ENCODE measurements at regions not wholly inside any gene's neighbourhood (a gene's known extent, or its start where the extent isn't known, plus 50 kb on each side); places are given as distances from the start of the nearest gene placed in this dataset.

DNA sequence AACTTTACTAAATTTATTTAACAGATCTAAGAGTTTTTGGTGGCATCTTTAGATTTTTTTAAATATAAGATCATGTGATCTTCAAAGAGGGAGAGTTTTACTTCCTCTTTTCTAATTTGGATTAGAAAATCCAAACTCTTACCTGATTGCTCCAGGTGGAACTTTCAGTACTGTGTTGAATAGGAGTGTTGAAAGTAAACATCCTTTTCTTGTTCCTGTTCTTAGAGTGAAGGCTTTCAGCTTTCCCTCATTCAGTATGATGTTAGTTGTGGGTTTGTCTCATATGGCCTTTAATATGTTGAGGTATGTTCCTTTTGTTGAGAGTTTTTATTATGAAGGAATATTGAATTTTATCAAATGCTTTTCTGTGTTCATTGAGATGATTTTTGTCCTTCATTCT lies 650.0 kb upstream of the SGCD start:
- no peak for DNase-seq
- intact Hi-C loops (cut with micrococcal nuclease), result no loop called here
- Mint-ChIP-seq H3K27ac (no peak overlapping the region), H3K4me3 (no peak overlapping the region), H3K36me3 (ENCODE audit: low read depth) (no peaks in the 10 kb centered on the region), H3K9me3 (no peaks in the 10 kb centered on the region), H3K4me1 (ENCODE audit: low read depth) (no peaks in the 10 kb centered on the region), H3K27me3 (peaks cover 3% of the 10 kb centered on the region)
- TF ChIP-seq, protein P1, sequence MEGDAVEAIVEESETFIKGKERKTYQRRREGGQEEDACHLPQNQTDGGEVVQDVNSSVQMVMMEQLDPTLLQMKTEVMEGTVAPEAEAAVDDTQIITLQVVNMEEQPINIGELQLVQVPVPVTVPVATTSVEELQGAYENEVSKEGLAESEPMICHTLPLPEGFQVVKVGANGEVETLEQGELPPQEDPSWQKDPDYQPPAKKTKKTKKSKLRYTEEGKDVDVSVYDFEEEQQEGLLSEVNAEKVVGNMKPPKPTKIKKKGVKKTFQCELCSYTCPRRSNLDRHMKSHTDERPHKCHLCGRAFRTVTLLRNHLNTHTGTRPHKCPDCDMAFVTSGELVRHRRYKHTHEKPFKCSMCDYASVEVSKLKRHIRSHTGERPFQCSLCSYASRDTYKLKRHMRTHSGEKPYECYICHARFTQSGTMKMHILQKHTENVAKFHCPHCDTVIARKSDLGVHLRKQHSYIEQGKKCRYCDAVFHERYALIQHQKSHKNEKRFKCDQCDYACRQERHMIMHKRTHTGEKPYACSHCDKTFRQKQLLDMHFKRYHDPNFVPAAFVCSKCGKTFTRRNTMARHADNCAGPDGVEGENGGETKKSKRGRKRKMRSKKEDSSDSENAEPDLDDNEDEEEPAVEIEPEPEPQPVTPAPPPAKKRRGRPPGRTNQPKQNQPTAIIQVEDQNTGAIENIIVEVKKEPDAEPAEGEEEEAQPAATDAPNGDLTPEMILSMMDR (IDR thresholded peaks at IDR 0.05), result no peak
- CTCF ChIA-PET, result interaction anchor here (1.2 kb wide), 1 partner anchor 12 kb away, joined by 3 read pairs; no protein-coding TSS in a partner anchor
- no peak for ATAC-seq
- POLR2A ChIA-PET, result no interaction called here

DNA sequence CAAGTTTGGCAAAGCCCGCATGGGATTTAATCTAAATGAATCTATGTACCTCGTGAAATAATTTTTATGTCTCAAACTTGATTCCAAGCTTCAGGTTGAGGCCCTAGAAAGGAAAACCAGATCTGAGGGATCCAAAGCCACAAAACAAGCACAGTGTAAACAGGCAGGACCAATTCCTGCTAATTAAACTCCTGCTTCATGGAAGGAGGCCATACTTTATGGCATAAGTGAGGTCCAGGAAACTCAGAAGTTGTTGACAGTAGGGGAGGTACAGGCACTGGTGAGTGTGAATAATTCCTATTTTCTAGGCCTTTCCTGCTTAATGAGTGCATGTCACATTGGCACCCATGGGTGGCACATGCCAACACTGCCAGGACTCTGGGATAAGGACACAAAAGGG lies 648.6 kb upstream of the SGCD start:
- ATAC-seq, result no peak

DNA sequence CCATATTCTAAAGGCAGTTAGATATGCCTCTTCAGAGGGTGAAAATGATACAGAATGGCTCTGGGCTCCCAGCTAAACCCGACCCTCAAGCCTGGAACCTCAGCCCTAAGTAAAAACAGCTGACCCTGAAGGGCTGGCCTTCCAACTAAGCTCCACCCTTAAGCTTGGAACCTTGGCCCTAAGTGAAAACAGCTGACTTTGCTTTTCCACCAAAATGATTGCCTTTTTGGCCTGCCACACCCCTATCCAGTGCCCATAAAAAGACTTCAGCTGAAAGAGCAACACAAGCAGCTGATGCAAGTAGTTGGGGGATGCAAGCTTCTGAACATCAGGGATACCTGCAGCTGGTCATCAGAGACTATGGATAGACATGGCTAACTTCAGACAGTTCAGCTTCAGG lies 647.4 kb upstream of the SGCD start:
- H3K4me3 Mint-ChIP-seq, result no peak overlapping the region
- DNase-seq, result no peak
- no peak for ATAC-seq
- intact Hi-C loops (cut with micrococcal nuclease), result no loop called here
- ChIA-PET CTCF (interaction anchor here (1.1 kb wide), 1 partner anchor 10 kb away, joined by 3 read pairs; no protein-coding TSS in a partner anchor), POLR2A (interaction anchor here (0.5 kb wide), 1 partner anchor 791 kb away, joined by 3 read pairs; no protein-coding TSS in a partner anchor)
- TF ChIP-seq, protein P1 (IDR thresholded peaks at IDR 0.05), result no peak
- H3K9me3 Mint-ChIP-seq, result no peaks in the 10 kb centered on the region
- H3K4me1 Mint-ChIP-seq (ENCODE audit: low read depth), result no peaks in the 10 kb centered on the region
- no peaks in the 10 kb centered on the region for H3K36me3 Mint-ChIP-seq (ENCODE audit: low read depth)
- H3K27me3 Mint-ChIP-seq, result peaks cover 3% of the 10 kb centered on the region
- no peak overlapping the region for H3K27ac Mint-ChIP-seq

More for the DNA sequence above, 648.6 kb upstream of the SGCD start:
- ChIA-PET POLR2A (interaction anchor here (0.6 kb wide), 1 partner anchor 30 kb away, joined by 3 read pairs; no protein-coding TSS in a partner anchor), CTCF (interaction anchor here (1.1 kb wide), 1 partner anchor 9 kb away, joined by 3 read pairs; no protein-coding TSS in a partner anchor)
- H3K27me3 Mint-ChIP-seq, result peaks cover 3% of the 10 kb centered on the region
- no peak overlapping the region for H3K4me3 Mint-ChIP-seq
- no peaks in the 10 kb centered on the region for H3K36me3 Mint-ChIP-seq (ENCODE audit: low read depth)
- no peaks in the 10 kb centered on the region for H3K4me1 Mint-ChIP-seq (ENCODE audit: low read depth)
- H3K9me3 Mint-ChIP-seq, result no peaks in the 10 kb centered on the region
- no peak for DNase-seq
- H3K27ac Mint-ChIP-seq, result no peak overlapping the region
- intact Hi-C loops (cut with micrococcal nuclease), result no loop called here
- TF ChIP-seq, protein P1 (IDR thresholded peaks at IDR 0.05), result no peak

DNA sequence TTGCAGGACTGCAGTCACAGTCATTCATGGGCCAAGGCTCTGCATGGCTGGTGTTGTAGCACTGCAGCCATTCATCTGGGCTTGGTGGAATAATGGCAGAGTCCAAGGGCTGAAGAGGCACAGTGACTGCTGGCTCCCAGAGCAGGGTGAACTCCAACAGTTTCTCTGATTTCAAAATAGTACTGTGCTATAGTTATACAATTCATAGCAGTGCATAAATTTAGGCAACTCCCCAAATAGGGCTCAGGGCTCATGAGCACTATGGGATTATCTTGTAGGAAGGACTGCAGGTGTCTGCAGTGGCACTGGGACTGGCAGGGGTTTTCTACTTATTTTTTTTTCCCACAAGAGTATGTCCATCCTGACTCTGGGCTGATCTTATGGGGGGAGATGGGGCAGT lies 642.5 kb upstream of the SGCD start:
- Mint-ChIP-seq H3K27me3 (peaks cover 14% of the 10 kb centered on the region), H3K4me3 (no peak overlapping the region), H3K4me1 (ENCODE audit: low read depth) (no peaks in the 10 kb centered on the region), H3K9me3 (no peaks in the 10 kb centered on the region), H3K27ac (no peak overlapping the region), H3K36me3 (ENCODE audit: low read depth) (no peaks in the 10 kb centered on the region)
- DNase-seq (no peak), ATAC-seq (no peak)
- ChIA-PET POLR2A (no interaction called here), CTCF (no interaction called here)
- TF ChIP-seq, protein P1 (IDR thresholded peaks at IDR 0.05), result no peak
- intact Hi-C loops (cut with micrococcal nuclease), result no loop called here

DNA sequence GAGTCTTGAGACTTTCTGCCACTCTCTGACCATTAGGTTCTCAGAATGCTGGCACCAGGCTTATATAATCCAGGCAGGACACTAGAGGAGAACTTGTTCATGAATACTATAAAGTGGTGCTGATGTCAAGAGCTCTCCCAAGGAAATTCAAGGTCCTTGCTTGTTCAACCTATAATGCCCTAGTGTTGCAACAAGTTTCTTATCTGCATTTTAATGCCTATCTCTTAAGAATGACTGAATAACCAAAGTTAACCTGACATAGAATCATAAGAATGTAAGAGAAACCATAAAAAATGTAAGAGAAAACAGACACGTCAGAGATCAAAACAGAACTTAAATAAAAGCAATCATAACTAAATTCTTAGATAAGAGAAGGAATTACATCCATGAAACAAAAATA lies 640.8 kb upstream of the SGCD start:
- TF ChIP-seq, protein P1 (IDR thresholded peaks at IDR 0.05), result no peak
- no peak overlapping the region for H3K4me3 Mint-ChIP-seq
- DNase-seq, result no peak
- ChIA-PET POLR2A (no interaction called here), CTCF (no interaction called here)
- no peaks in the 10 kb centered on the region for H3K9me3 Mint-ChIP-seq
- no peak for ATAC-seq
- no peaks in the 10 kb centered on the region for H3K36me3 Mint-ChIP-seq (ENCODE audit: low read depth)
- peaks cover 10% of the 10 kb centered on the region for H3K27me3 Mint-ChIP-seq
- H3K27ac Mint-ChIP-seq, result no peak overlapping the region
- no peaks in the 10 kb centered on the region for H3K4me1 Mint-ChIP-seq (ENCODE audit: low read depth)
- intact Hi-C loops (cut with micrococcal nuclease), result no loop called here

Data from activated CD8-positive, alpha-beta T cell treated with anti-CD3 and anti-CD28 coated beads for 36 hours (primary cell).